ENCODE measurements at regions not wholly inside any gene's neighbourhood (a gene's known extent, or its start where the extent isn't known, plus 50 kb on each side); places are given as distances from the start of the nearest gene placed in this dataset.
"Not testable (repeated sequence)": the region's sequence is repeated elsewhere in the genome, so short reads cannot be mapped to it uniquely, and the experiment has no call there.

DNA sequence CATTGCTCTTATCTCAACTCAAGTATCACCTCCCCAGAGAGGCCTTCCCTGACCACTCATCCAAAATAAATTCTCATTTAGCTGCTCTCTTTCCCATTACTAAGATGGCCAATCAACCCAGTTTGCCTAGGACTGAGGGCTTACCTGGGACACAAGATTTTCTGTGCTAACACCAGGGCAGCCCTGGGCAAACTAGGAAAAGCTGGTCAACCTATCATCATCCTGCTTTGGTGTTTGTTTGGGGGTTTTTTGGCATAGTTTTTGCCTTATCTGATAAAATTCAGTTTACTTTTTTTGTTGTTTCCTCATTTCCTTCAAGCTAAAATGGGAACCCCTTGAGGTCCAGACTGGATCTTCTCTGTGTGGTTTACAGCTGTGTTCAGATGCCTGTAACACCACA is 131.4 kb upstream of the NR2F2 start:
- Histone ChIP-seq H3K36me3 (ENCODE audit: insufficient read depth, low read length, poor library complexity, severe bottlenecking) (no peaks in the 10 kb centered on the region), H3K9me3 (ENCODE audit: low read depth, low read length, poor library complexity, severe bottlenecking) (no peaks in the 10 kb centered on the region), H3K4me3 (ENCODE audit: low read depth, low read length, poor library complexity, severe bottlenecking) (no peak overlapping the region), H3K4me1 (ENCODE audit: insufficient read depth, low read length, poor library complexity, severe bottlenecking) (no peaks in the 10 kb centered on the region), H3K27ac (ENCODE audit: low read depth, low read length, poor library complexity, severe bottlenecking) (no peak overlapping the region), H3K27me3 (replicated peaks; ENCODE audit: insufficient read depth, low read depth, low read length, poor library complexity) (no peaks in the 10 kb centered on the region)
- BruUV-seq (replicated peaks), result no TSS peak
- ChIA-PET POLR2A (ENCODE audit: low non-redundant PET) (no interaction called here), CTCF (no interaction called here)
- TF ChIP-seq, protein P1, sequence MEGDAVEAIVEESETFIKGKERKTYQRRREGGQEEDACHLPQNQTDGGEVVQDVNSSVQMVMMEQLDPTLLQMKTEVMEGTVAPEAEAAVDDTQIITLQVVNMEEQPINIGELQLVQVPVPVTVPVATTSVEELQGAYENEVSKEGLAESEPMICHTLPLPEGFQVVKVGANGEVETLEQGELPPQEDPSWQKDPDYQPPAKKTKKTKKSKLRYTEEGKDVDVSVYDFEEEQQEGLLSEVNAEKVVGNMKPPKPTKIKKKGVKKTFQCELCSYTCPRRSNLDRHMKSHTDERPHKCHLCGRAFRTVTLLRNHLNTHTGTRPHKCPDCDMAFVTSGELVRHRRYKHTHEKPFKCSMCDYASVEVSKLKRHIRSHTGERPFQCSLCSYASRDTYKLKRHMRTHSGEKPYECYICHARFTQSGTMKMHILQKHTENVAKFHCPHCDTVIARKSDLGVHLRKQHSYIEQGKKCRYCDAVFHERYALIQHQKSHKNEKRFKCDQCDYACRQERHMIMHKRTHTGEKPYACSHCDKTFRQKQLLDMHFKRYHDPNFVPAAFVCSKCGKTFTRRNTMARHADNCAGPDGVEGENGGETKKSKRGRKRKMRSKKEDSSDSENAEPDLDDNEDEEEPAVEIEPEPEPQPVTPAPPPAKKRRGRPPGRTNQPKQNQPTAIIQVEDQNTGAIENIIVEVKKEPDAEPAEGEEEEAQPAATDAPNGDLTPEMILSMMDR (conservative IDR thresholded peaks at IDR 0.05; ENCODE audit: low read depth, low read length), result no peak
- TF ChIP-seq EZH2 (IDR thresholded peaks at IDR 0.05; ENCODE audit: borderline replicate concordance, low read depth, low read length, poor library complexity, severe bottlenecking), result no peak
- intact Hi-C loops (cut with micrococcal nuclease; ENCODE audit: unreplicated experiment), result no loop called here
- DNase-seq (ENCODE audit: low spot score), result no peak

DNA sequence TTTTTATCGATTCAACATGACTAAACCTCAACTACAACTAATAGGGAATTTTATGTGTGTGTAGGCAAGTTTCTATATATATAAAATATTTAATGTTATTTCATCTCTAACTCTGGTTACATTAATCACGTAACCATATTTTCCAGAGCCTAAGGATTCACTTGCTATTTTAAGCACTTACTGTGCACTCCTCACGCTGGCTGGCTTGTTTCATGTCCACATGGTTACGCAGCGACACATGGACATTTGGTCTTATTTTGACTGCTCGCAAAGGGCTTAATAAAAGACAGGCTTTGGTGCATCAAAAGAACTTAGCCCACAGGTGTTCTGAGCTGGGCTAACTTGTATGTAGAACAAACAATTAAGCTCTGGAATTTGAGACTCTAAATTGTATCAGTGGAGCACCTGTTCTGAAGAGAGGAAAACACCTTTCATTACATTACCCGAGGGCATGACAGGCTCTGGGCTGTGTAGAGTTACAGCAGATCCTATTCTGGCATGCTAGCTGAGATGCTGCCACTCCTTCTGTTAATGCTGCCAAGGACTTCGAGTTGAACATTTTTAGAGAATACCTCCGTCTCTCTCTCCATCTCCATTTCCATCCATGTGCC is 130.0 kb upstream of the NR2F2 start:
- no TSS peak for BruUV-seq (replicated peaks)
- no peaks in the 10 kb centered on the region for H3K36me3 ChIP-seq (ENCODE audit: insufficient read depth, low read length, poor library complexity, severe bottlenecking)
- CTCF ChIA-PET, result no interaction called here
- intact Hi-C loops (cut with micrococcal nuclease; ENCODE audit: unreplicated experiment), result no loop called here
- no peaks in the 10 kb centered on the region for H3K27me3 ChIP-seq (replicated peaks; ENCODE audit: insufficient read depth, low read depth, low read length, poor library complexity)
- no peak overlapping the region for H3K4me3 ChIP-seq (ENCODE audit: low read depth, low read length, poor library complexity, severe bottlenecking)
- H3K27ac ChIP-seq (ENCODE audit: low read depth, low read length, poor library complexity, severe bottlenecking), result no peak overlapping the region
- no peaks in the 10 kb centered on the region for H3K9me3 ChIP-seq (ENCODE audit: low read depth, low read length, poor library complexity, severe bottlenecking)
- POLR2A ChIA-PET (ENCODE audit: low non-redundant PET), result no interaction called here
- DNase-seq (ENCODE audit: low spot score), result no peak
- no peak for TF ChIP-seq EZH2 (IDR thresholded peaks at IDR 0.05; ENCODE audit: borderline replicate concordance, low read depth, low read length, poor library complexity, severe bottlenecking)
- TF ChIP-seq, protein P1 (conservative IDR thresholded peaks at IDR 0.05; ENCODE audit: low read depth, low read length), result no peak
- H3K4me1 ChIP-seq (ENCODE audit: insufficient read depth, low read length, poor library complexity, severe bottlenecking), result no peaks in the 10 kb centered on the region

DNA sequence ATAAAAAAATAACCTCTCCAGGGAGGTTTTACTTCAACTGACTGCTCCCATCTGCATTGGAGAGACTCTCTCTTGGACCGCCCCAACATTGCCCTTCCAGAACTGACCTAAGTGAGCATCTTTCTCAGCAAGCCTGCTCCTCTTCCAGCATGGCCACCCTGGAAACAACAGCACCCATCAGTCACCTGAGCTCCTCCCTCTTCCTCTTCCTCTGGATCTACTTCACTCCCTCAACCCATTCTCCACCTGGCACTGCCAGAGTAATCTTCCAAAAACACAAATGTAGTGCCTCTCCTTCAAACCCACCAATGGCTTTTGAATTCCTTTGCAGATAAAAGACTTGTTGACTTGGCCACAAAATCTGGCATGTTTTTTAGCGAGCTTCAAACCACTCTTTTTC is 128.8 kb upstream of the NR2F2 start:
- CTCF ChIA-PET, result no interaction called here
- no peak for DNase-seq (ENCODE audit: low spot score)
- TF ChIP-seq, protein P1 (conservative IDR thresholded peaks at IDR 0.05; ENCODE audit: low read depth, low read length), result no peak
- TF ChIP-seq EZH2 (IDR thresholded peaks at IDR 0.05; ENCODE audit: borderline replicate concordance, low read depth, low read length, poor library complexity, severe bottlenecking), result no peak
- Histone ChIP-seq H3K27me3 (replicated peaks; ENCODE audit: insufficient read depth, low read depth, low read length, poor library complexity) (no peaks in the 10 kb centered on the region), H3K36me3 (ENCODE audit: insufficient read depth, low read length, poor library complexity, severe bottlenecking) (no peaks in the 10 kb centered on the region), H3K4me1 (ENCODE audit: insufficient read depth, low read length, poor library complexity, severe bottlenecking) (no peaks in the 10 kb centered on the region), H3K27ac (ENCODE audit: low read depth, low read length, poor library complexity, severe bottlenecking) (no peak overlapping the region), H3K4me3 (ENCODE audit: low read depth, low read length, poor library complexity, severe bottlenecking) (no peak overlapping the region), H3K9me3 (ENCODE audit: low read depth, low read length, poor library complexity, severe bottlenecking) (no peaks in the 10 kb centered on the region)
- no TSS peak for BruUV-seq (replicated peaks)
- POLR2A ChIA-PET (ENCODE audit: low non-redundant PET), result no interaction called here
- intact Hi-C loops (cut with micrococcal nuclease; ENCODE audit: unreplicated experiment), result no loop called here

DNA sequence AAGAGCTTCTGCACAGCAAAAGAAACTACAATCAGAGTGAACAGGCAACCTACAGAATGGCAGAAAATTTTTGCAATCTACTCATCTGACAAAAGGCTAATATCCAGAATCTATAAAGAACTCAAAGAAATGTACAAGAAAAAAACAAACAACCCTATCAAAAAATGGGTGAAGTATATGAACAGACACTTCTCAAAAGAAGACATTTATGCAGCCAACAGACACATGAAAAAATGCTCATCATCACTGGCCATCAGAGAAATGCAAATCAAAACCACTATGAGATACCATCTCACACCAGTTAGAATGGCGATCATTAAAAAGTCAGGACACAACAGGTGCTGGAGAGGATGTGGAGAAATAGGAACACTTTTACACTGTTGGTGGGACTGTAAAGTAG is 124.9 kb upstream of the NR2F2 start:
- H3K36me3 ChIP-seq (ENCODE audit: insufficient read depth, low read length, poor library complexity, severe bottlenecking); DNase-seq (ENCODE audit: low spot score); BruUV-seq (replicated peaks); H3K27ac ChIP-seq (ENCODE audit: low read depth, low read length, poor library complexity, severe bottlenecking); CTCF ChIA-PET; POLR2A ChIA-PET (ENCODE audit: low non-redundant PET); H3K4me1 ChIP-seq (ENCODE audit: insufficient read depth, low read length, poor library complexity, severe bottlenecking); H3K27me3 ChIP-seq (replicated peaks; ENCODE audit: insufficient read depth, low read depth, low read length, poor library complexity); H3K4me3 ChIP-seq (ENCODE audit: low read depth, low read length, poor library complexity, severe bottlenecking); H3K9me3 ChIP-seq (ENCODE audit: low read depth, low read length, poor library complexity, severe bottlenecking); intact Hi-C loops (cut with micrococcal nuclease; ENCODE audit: unreplicated experiment): not testable (repeated sequence)
